Prostate gland (tissue), 2 donors: ENCODE measurements at regions not wholly inside any gene's neighbourhood (a gene's known extent, or its start where the extent isn't known, plus 50 kb on each side); places are given as distances from the start of the nearest gene placed in this dataset.

Experiments used
- DNase-seq: peaks from one replicate; pipeline ENCODE4 v3.0.0-alpha.2; 2019; ENCODE audit warnings: low spot score
- H3K27ac ChIP-seq, 2 donors: fragments of 200-600 bp; sonication (generic); 2 replicates each; pipeline ENCODE4 v1.5.1; 2017 to 2019
- H3K27me3 ChIP-seq: fragments of 200-600 bp; sonication (generic); replicated peaks from 2 replicates; pipeline ENCODE4 v1.5.1; 2019; ENCODE audit not compliant: insufficient read depth
- H3K36me3 ChIP-seq, 2 donors: fragments of 200-600 bp; sonication (generic); 1 replicate in 1 of 2; 2 replicates in 1 of 2; pipeline versions ENCODE4 v1.5.1 to v1.8.1; 2017 to 2019
- H3K4me1 ChIP-seq: fragments of 200-600 bp; sonication (generic); replicated peaks from 2 replicates; pipeline ENCODE4 v1.5.1; 2019
- H3K4me3 ChIP-seq, 2 donors: fragments of 200-600 bp; sonication (generic); 2 replicates each; pipeline ENCODE4 v1.5.1; 2017 to 2019
- H3K9me3 ChIP-seq: fragments of 200-600 bp; sonication (generic); 2 replicates; pipeline ENCODE4 v1.5.1; 2017
- POLR2A ChIP-seq: fragments of 450-650 bp; IDR thresholded peaks from one replicate; pipeline ENCODE4 v1.6.1; 2016; ENCODE audit warnings: antibody characterized with exemption, mild to moderate bottlenecking
- POLR2AphosphoS5 ChIP-seq: sonication (generic); formaldehyde crosslinking; IDR thresholded peaks from one replicate; pipeline ENCODE4 v1.6.1; 2017; ENCODE audit warnings: antibody characterized with exemption
- WGBS: methylation state at CpG from one replicate; pipeline ENCODE4 v1.1.5; 2018; 5-methylcytosine and 5-hydroxymethylcytosine counted together
- intact Hi-C: fragments of 100-400 bp; cut with DNase I; formaldehyde crosslinking; loops from one replicate; pipeline ENCODE4 v1.14.2; 2022
- TF ChIP-seq, protein P1 (sequence below), 4 experiments: fragments of 200-600 bp in 2 of 4; fragments of 450-650 bp in 2 of 4; sonication (generic) in 2 of 4; IDR thresholded peaks; 1 replicate in 3 of 4; 2 replicates in 1 of 4; pipeline ENCODE4 v1.5.1; 2016 to 2019; ENCODE audit warnings: antibody characterized with exemption in 4 of 4, mild to moderate bottlenecking in 2 of 4, moderate library complexity in 2 of 4

DNA sequence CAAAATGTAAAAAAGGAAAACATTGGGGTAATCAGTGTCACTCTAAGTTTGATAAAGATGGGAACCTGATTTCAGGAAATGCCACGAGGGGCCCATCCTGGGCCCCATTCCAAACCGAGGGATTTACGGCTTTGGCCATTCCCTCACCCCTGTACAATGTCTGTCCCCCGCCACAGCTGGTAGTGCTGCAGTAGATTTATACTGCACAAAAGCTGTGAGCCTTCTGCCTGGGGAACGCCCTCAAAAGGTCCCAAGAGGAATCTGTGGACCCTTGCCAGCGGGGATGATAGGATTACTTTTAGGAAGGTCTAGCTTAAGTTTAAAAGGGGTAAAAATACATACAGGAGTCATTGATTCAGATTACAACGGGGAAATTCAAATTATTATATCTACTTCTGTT lies 173.4 kb upstream of the SGCG start:
- 41% methylated on average over 7 of the region's 7 CpGs for WGBS
- intact Hi-C loops = no loop called here
- H3K27ac ChIP-seq = no peak overlapping the region
- no peaks in the 10 kb centered on the region for H3K36me3 ChIP-seq
- no peak for DNase-seq
- H3K9me3 ChIP-seq = no peaks in the 10 kb centered on the region
- no peak overlapping the region for H3K4me3 ChIP-seq
- H3K27me3 ChIP-seq = no peaks in the 10 kb centered on the region
- TF ChIP-seq POLR2AphosphoS5 = no peak
- TF ChIP-seq, protein P1, sequence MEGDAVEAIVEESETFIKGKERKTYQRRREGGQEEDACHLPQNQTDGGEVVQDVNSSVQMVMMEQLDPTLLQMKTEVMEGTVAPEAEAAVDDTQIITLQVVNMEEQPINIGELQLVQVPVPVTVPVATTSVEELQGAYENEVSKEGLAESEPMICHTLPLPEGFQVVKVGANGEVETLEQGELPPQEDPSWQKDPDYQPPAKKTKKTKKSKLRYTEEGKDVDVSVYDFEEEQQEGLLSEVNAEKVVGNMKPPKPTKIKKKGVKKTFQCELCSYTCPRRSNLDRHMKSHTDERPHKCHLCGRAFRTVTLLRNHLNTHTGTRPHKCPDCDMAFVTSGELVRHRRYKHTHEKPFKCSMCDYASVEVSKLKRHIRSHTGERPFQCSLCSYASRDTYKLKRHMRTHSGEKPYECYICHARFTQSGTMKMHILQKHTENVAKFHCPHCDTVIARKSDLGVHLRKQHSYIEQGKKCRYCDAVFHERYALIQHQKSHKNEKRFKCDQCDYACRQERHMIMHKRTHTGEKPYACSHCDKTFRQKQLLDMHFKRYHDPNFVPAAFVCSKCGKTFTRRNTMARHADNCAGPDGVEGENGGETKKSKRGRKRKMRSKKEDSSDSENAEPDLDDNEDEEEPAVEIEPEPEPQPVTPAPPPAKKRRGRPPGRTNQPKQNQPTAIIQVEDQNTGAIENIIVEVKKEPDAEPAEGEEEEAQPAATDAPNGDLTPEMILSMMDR (IDR thresholded peaks at IDR 0.05) = no peak
- TF ChIP-seq POLR2A = no peak
- H3K4me1 ChIP-seq = no peaks in the 10 kb centered on the region

GRCh38 chr13:23018143-23018542 lies 162.6 kb upstream of the SGCG start:
- H3K4me3 ChIP-seq = no peak overlapping the region
- H3K9me3 ChIP-seq = no peaks in the 10 kb centered on the region
- 97% methylated on average over 3 of the region's 3 CpGs for WGBS
- H3K4me1 ChIP-seq = no peaks in the 10 kb centered on the region
- H3K27ac ChIP-seq = no peak overlapping the region
- TF ChIP-seq POLR2AphosphoS5 (no peak), POLR2A (no peak)
- TF ChIP-seq, protein P1 (IDR thresholded peaks at IDR 0.05) = no peak
- no peak for DNase-seq
- intact Hi-C loops = no loop called here
- no peaks in the 10 kb centered on the region for H3K36me3 ChIP-seq
- H3K27me3 ChIP-seq = no peaks in the 10 kb centered on the region

- no peak overlapping the region for H3K27ac ChIP-seq
- H3K4me3 ChIP-seq = no peak overlapping the region
- no peak for TF ChIP-seq POLR2AphosphoS5
- TF ChIP-seq, protein P1 (IDR thresholded peaks at IDR 0.05) = peak; percentile 72 to 77 (median 74)
- peak; percentile 33 for DNase-seq
- intact Hi-C loops = loop anchor here (10.0 kb wide), 1 partner anchor 216 kb away; no protein-coding TSS in a partner anchor
- no peaks in the 10 kb centered on the region for H3K36me3 ChIP-seq
- H3K27me3 ChIP-seq = no peaks in the 10 kb centered on the region
- H3K4me1 ChIP-seq = no peaks in the 10 kb centered on the region
- H3K9me3 ChIP-seq = no peaks in the 10 kb centered on the region
- 17% methylated on average over 5 of the region's 5 CpGs for WGBS
These were observed 160.4 kb upstream of the SGCG start for GRCh38 chr13:23020246-23020843.

DNA sequence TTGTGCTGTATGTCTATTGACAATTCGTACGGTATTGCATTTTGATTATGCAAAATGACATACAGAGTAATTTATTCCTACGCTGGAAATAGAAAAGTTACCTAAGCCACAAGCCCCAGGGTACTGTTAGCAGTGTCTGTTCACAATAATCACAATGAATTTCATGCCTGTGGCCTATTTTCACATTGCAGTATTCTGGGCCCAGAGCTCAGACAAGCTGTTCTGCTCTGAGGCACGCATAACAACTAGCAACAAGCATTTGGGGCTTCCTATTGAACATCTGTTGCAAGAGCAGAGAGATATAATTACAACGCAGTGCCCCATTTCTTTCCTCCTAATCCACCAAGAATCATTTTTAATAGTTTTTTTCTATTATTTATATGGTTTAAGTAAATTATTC lies 158.9 kb upstream of the SGCG start:
- intact Hi-C loops = loop anchor here (10.0 kb wide), 1 partner anchor 217 kb away; no protein-coding TSS in a partner anchor
- no peak overlapping the region for H3K4me3 ChIP-seq
- 86% methylated on average over 5 of the region's 5 CpGs for WGBS

GRCh38 chr13:23022704-23023103 lies 158.1 kb upstream of the SGCG start:
- Histone ChIP-seq H3K4me3 (no peak overlapping the region), H3K36me3 (no peaks in the 10 kb centered on the region), H3K27ac (no peak overlapping the region), H3K27me3 (no peaks in the 10 kb centered on the region), H3K4me1 (no peaks in the 10 kb centered on the region), H3K9me3 (no peaks in the 10 kb centered on the region)
- no peak for DNase-seq
- WGBS = 92% methylated on average over 7 of the region's 7 CpGs
- intact Hi-C loops = loop anchor here (10.0 kb wide), 1 partner anchor 218 kb away; no protein-coding TSS in a partner anchor
- no peak for TF ChIP-seq POLR2A
- TF ChIP-seq POLR2AphosphoS5 = no peak
- TF ChIP-seq, protein P1 (IDR thresholded peaks at IDR 0.05) = no peak

More for the DNA sequence above, 158.9 kb upstream of the SGCG start:
- H3K36me3 ChIP-seq = no peaks in the 10 kb centered on the region
- H3K27ac ChIP-seq = no peak overlapping the region
- no peak for TF ChIP-seq POLR2A
- TF ChIP-seq, protein P1 (IDR thresholded peaks at IDR 0.05) = no peak
- no peak for TF ChIP-seq POLR2AphosphoS5
- no peaks in the 10 kb centered on the region for H3K4me1 ChIP-seq
- H3K27me3 ChIP-seq = no peaks in the 10 kb centered on the region
- no peak for DNase-seq
- H3K9me3 ChIP-seq = no peaks in the 10 kb centered on the region
